ENCODE measurements at regions not wholly inside any gene's neighbourhood (a gene's known extent, or its start where the extent isn't known, plus 50 kb on each side); places are given as distances from the start of the nearest gene placed in this dataset.

- TF ChIP-seq CTCF (IDR thresholded peaks at IDR 0.05), result no peak
- TF ChIP-seq POLR2A (IDR thresholded peaks at IDR 0.05), result no peak
These were observed 202.8 kb downstream of the CDCA7 start for GRCh38 chr2:173557497-173557896.

Measured in ovary (tissue), 3 donors.